Urinary bladder (tissue), 3 donors: ENCODE measurements at regions not wholly inside any gene's neighbourhood (a gene's known extent, or its start where the extent isn't known, plus 50 kb on each side); places are given as distances from the start of the nearest gene placed in this dataset.

Experiments
- DNase-seq: peaks from one replicate; pipeline ENCODE4 v3.0.0-alpha.2; 2015; ENCODE audit errors: extremely low spot score
- H3K27ac ChIP-seq: one replicate; pipeline ENCODE4 v1.5.1; 2013; ENCODE audit warnings: low read depth, mild to moderate bottlenecking, moderate library complexity
- H3K36me3 ChIP-seq: one replicate; pipeline ENCODE4 v1.6.1; 2013; ENCODE audit warnings: mild to moderate bottlenecking, moderate library complexity; ENCODE audit not compliant: insufficient read depth
- H3K4me1 ChIP-seq: one replicate; pipeline ENCODE4 v1.6.1; 2013; ENCODE audit warnings: mild to moderate bottlenecking, moderate library complexity; ENCODE audit not compliant: insufficient read depth
- H3K4me3 ChIP-seq: one replicate; pipeline ENCODE4 v1.5.1; 2013; ENCODE audit warnings: low read depth, low read length
- WGBS: extraction: QIAGEN DNeasy Blood & Tissue Kit; methylation state at CpG from one replicate; pipeline ENCODE4 v1.1.7; 2013; 5-methylcytosine and 5-hydroxymethylcytosine counted together
- donor health status: healthy with polysubstance abuse.
- donor health status: healthy.

DNA sequence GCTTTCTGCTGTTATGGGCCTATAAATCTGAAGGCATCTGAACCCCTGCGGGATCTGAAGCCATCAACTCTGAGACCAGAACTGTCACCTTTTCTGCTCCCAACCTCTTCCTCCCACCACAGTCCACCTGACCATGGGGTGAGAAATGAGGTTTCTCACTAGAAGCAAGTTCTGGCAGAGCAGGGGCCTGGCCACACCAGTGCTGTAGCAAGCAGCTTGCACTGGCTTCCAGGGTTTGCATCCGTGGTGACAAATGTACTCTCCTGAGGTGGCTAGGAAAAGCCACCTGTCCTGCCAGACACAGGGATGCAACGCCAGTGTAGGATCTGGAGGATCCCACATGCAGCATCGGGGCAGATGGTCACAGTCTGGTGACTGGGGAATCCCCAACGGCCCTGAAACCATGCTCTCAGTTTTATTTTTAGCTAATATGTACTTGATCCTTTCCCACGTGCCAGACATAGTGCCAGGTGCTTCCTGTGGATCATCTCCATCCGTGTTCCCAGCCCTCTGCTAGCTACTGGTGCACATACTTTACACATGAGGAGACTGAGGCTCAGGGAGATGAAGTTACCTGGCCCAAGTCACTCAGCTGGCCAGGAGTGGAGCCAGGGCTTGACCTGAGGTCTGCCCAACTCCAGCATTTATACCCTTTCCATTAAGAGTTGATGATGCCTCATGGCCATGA is 122.1 kb upstream of the SPACA1 start:
- no peak for DNase-seq
- no peaks in the 10 kb centered on the region for H3K4me1 ChIP-seq
- no peak overlapping the region for H3K4me3 ChIP-seq
- H3K36me3 ChIP-seq, result no peaks in the 10 kb centered on the region
- no peak overlapping the region for H3K27ac ChIP-seq
- WGBS, result 66% methylated on average over 7 of the region's 7 CpGs

GRCh38 chr6:87923389-87924050 is 124.1 kb upstream of the SPACA1 start:
- H3K4me3 ChIP-seq, result no peak overlapping the region
- H3K27ac ChIP-seq, result no peak overlapping the region
- 95% methylated on average over 7 of the region's 7 CpGs for WGBS
- no peaks in the 10 kb centered on the region for H3K4me1 ChIP-seq
- DNase-seq, result no peak
- H3K36me3 ChIP-seq, result no peaks in the 10 kb centered on the region

- 68% methylated on average over 2 of the region's 2 CpGs for WGBS
- no peak overlapping the region for H3K27ac ChIP-seq
- no peaks in the 10 kb centered on the region for H3K36me3 ChIP-seq
- H3K4me3 ChIP-seq, result no peak overlapping the region
- H3K4me1 ChIP-seq, result no peaks in the 10 kb centered on the region
- DNase-seq, result no peak
These were observed 124.7 kb upstream of the SPACA1 start for GRCh38 chr6:87922947-87923330.

GRCh38 chr6:87922196-87922946 is 125.3 kb upstream of the SPACA1 start:
- Histone ChIP-seq H3K27ac (no peak overlapping the region), H3K4me1 (no peaks in the 10 kb centered on the region), H3K4me3 (no peak overlapping the region), H3K36me3 (no peaks in the 10 kb centered on the region)
- WGBS, result 85% methylated on average over 2 of the region's 2 CpGs
- DNase-seq, result no peak

- no peak for DNase-seq
- no peak overlapping the region for H3K27ac ChIP-seq
- 95% methylated on average over 1 of the region's 1 CpG for WGBS
- no peak overlapping the region for H3K4me3 ChIP-seq
- H3K36me3 ChIP-seq, result no peaks in the 10 kb centered on the region
- no peaks in the 10 kb centered on the region for H3K4me1 ChIP-seq
These were observed 126.6 kb upstream of the SPACA1 start for GRCh38 chr6:87921034-87921433.

GRCh38 chr6:87920245-87920644 is 127.4 kb upstream of the SPACA1 start:
- H3K4me1 ChIP-seq, result no peaks in the 10 kb centered on the region
- 93% methylated on average over 3 of the region's 3 CpGs for WGBS
- H3K36me3 ChIP-seq, result no peaks in the 10 kb centered on the region
- H3K4me3 ChIP-seq, result no peak overlapping the region
- no peak overlapping the region for H3K27ac ChIP-seq
- no peak for DNase-seq

GRCh38 chr6:87919416-87919815 is 128.2 kb upstream of the SPACA1 start:
- H3K36me3 ChIP-seq, result no peaks in the 10 kb centered on the region
- 98% methylated on average over 1 of the region's 1 CpG for WGBS

GRCh38 chr6:87919001-87919400 is 128.6 kb upstream of the SPACA1 start:
- no peak overlapping the region for H3K27ac ChIP-seq
- DNase-seq, result no peak
- no peak overlapping the region for H3K4me3 ChIP-seq
- no peaks in the 10 kb centered on the region for H3K4me1 ChIP-seq
- H3K36me3 ChIP-seq, result no peaks in the 10 kb centered on the region
- WGBS, result 91% methylated on average over 1 of the region's 1 CpG

More at GRCh38 chr6:87919416-87919815, 128.2 kb upstream of the SPACA1 start:
- no peak overlapping the region for H3K4me3 ChIP-seq
- no peaks in the 10 kb centered on the region for H3K4me1 ChIP-seq
- DNase-seq, result no peak
- H3K27ac ChIP-seq, result no peak overlapping the region

- DNase-seq, result no peak
- WGBS, result 67% methylated on average over 5 of the region's 5 CpGs
- Histone ChIP-seq H3K27ac (no peak overlapping the region), H3K4me3 (no peak overlapping the region), H3K4me1 (no peaks in the 10 kb centered on the region), H3K36me3 (no peaks in the 10 kb centered on the region)
These were observed 129.1 kb upstream of the SPACA1 start for GRCh38 chr6:87918461-87918941.

GRCh38 chr6:87917886-87918285 is 129.8 kb upstream of the SPACA1 start:
- 59% methylated on average over 1 of the region's 1 CpG for WGBS

DNA sequence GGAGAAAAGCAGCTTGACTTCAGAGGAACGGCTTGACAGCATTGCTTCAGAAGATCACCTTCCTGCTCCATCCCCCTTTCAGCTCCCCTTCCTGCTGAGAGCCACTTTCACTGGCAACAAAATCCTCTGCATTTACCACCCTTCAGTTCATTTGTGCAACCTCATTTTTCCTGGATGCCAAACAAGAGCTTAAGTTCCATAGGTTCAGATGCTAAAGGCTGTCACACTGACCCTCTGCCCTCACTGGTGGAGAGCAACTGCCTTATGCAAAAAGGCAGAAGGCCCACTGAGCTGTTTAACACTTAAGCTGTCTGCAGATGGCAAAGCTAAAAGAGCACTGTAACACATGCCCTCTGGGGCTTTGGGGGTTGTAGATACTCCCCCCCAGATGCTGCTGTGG is 131.2 kb upstream of the SPACA1 start:
- H3K4me3 ChIP-seq, result no peak overlapping the region
- H3K36me3 ChIP-seq, result no peaks in the 10 kb centered on the region
- 94% methylated on average over 1 of the region's 1 CpG for WGBS
- H3K4me1 ChIP-seq, result no peaks in the 10 kb centered on the region
- no peak for DNase-seq
- H3K27ac ChIP-seq, result no peak overlapping the region

More at GRCh38 chr6:87917886-87918285, 129.8 kb upstream of the SPACA1 start:
- no peak overlapping the region for H3K4me3 ChIP-seq
- no peak overlapping the region for H3K27ac ChIP-seq
- H3K4me1 ChIP-seq, result no peaks in the 10 kb centered on the region
- DNase-seq, result no peak
- H3K36me3 ChIP-seq, result no peaks in the 10 kb centered on the region

GRCh38 chr6:87914637-87915395 is 132.8 kb upstream of the SPACA1 start:
- no peak overlapping the region for H3K27ac ChIP-seq
- no peaks in the 10 kb centered on the region for H3K4me1 ChIP-seq
- no peaks in the 10 kb centered on the region for H3K36me3 ChIP-seq
- DNase-seq, result no peak
- H3K4me3 ChIP-seq, result no peak overlapping the region
- WGBS, result 93% methylated on average over 4 of the region's 4 CpGs

- Histone ChIP-seq H3K4me1 (no peaks in the 10 kb centered on the region), H3K36me3 (no peaks in the 10 kb centered on the region), H3K4me3 (no peak overlapping the region), H3K27ac (no peak overlapping the region)
- WGBS, result 49% methylated on average over 6 of the region's 6 CpGs
- DNase-seq, result no peak
These were observed 133.7 kb upstream of the SPACA1 start for GRCh38 chr6:87913974-87914373.
